Peyer's patch (tissue), 4 donors: ENCODE measurements at regions not wholly inside any gene's neighbourhood (a gene's known extent, or its start where the extent isn't known, plus 50 kb on each side); places are given as distances from the start of the nearest gene placed in this dataset.

ENCODE experiments used
- DNase-seq, 3 donors: peaks; one replicate each; pipeline ENCODE4 v3.0.0-alpha.2; 2017 to 2019
- H3K27ac ChIP-seq, 4 donors: fragments of 200-600 bp; sonication (generic); one replicate each; pipeline ENCODE4 v1.5.1; 2016 to 2019
- H3K27me3 ChIP-seq, 2 donors: fragments of 200-600 bp; sonication (generic); one replicate each; pipeline ENCODE4 v1.5.1; 2019
- H3K36me3 ChIP-seq, 3 donors: fragments of 200-600 bp; sonication (generic); one replicate each; pipeline ENCODE4 v1.5.1; 2016 to 2019
- H3K4me1 ChIP-seq, 4 donors: fragments of 200-600 bp; sonication (generic); one replicate each; pipeline ENCODE4 v1.5.1; 2016 to 2019
- H3K4me3 ChIP-seq, 4 donors: fragments of 200-600 bp; sonication (generic); 1 replicate in 3 of 4; 2 replicates in 1 of 4; pipeline ENCODE4 v1.5.1; 2016 to 2019; ENCODE audit warnings: mild to moderate bottlenecking in 1 of 4
- H3K9me3 ChIP-seq, 4 donors: fragments of 200-600 bp; sonication (generic); one replicate each; pipeline ENCODE4 v1.5.1; 2016 to 2019; ENCODE audit warnings: mild to moderate bottlenecking in 1 of 4
- POLR2A ChIP-seq, 2 donors: fragments of 450-650 bp; IDR thresholded peaks; one replicate each; pipeline ENCODE4 v1.5.1; 2017; ENCODE audit warnings: antibody characterized with exemption in 2 of 2, mild to moderate bottlenecking in 2 of 2, moderate library complexity in 2 of 2
- TF ChIP-seq, protein P1 (sequence below), 6 experiments: fragments of 450-650 bp in 4 of 6; fragments of 200-600 bp in 2 of 6; sonication (generic) in 1 of 6; IDR thresholded peaks; one replicate each; pipeline ENCODE4 v1.5.1; 2017 to 2019; ENCODE audit warnings: antibody characterized with exemption in 6 of 6, mild to moderate bottlenecking in 3 of 6, moderate library complexity in 1 of 6

DNA sequence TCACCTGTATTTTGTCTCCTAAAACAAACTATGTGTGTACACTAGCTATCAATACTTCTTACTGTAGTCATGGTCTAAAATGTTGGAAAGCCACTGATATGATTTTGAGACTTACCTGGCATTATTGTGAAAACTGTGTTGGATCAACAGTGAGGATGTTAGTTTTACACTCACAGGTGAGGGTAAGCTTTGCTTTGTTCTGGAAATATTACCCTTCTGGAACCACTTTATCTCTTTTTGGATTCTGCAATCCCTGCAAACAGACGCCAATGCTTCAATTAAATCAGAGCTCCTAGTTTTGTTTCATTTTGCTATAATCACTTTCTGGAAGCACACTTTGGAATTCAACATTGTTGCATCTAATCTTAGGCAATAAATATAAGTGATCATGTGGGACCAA is 223.3 kb downstream of the RPS29 start:
- no peak for DNase-seq
- Histone ChIP-seq H3K36me3 (no peaks in the 10 kb centered on the region), H3K4me1 (no peaks in the 10 kb centered on the region), H3K27ac (no peak overlapping the region), H3K4me3 (no peak overlapping the region), H3K27me3 (no peaks in the 10 kb centered on the region), H3K9me3 (no peaks in the 10 kb centered on the region)
- no peak for TF ChIP-seq POLR2A (IDR thresholded peaks at IDR 0.05)
- TF ChIP-seq, protein P1, sequence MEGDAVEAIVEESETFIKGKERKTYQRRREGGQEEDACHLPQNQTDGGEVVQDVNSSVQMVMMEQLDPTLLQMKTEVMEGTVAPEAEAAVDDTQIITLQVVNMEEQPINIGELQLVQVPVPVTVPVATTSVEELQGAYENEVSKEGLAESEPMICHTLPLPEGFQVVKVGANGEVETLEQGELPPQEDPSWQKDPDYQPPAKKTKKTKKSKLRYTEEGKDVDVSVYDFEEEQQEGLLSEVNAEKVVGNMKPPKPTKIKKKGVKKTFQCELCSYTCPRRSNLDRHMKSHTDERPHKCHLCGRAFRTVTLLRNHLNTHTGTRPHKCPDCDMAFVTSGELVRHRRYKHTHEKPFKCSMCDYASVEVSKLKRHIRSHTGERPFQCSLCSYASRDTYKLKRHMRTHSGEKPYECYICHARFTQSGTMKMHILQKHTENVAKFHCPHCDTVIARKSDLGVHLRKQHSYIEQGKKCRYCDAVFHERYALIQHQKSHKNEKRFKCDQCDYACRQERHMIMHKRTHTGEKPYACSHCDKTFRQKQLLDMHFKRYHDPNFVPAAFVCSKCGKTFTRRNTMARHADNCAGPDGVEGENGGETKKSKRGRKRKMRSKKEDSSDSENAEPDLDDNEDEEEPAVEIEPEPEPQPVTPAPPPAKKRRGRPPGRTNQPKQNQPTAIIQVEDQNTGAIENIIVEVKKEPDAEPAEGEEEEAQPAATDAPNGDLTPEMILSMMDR (IDR thresholded peaks at IDR 0.05): no peak

DNA sequence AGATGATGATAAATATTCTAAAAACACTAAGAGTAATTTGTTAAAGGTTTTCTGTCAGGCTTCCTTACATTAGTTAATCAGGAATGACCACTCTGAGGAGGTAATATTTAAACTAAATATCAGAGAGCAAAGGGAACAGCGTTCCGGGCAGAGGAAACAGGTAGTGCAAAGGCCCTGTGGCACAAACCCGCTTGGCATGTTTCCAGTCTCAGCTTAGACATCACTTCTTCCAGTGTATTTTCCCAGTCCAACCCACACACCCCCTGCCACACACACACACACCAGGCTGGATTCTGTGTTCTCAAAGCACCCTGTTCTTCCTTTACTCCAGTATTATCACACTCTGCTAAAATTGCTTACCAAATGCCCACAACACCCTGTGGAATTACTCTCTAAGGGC is 247.1 kb downstream of the RPS29 start:
- Histone ChIP-seq H3K27me3 (no peaks in the 10 kb centered on the region), H3K4me3 (no peak overlapping the region)
- TF ChIP-seq POLR2A (IDR thresholded peaks at IDR 0.05): no peak
- TF ChIP-seq, protein P1 (IDR thresholded peaks at IDR 0.05): no peak

DNA sequence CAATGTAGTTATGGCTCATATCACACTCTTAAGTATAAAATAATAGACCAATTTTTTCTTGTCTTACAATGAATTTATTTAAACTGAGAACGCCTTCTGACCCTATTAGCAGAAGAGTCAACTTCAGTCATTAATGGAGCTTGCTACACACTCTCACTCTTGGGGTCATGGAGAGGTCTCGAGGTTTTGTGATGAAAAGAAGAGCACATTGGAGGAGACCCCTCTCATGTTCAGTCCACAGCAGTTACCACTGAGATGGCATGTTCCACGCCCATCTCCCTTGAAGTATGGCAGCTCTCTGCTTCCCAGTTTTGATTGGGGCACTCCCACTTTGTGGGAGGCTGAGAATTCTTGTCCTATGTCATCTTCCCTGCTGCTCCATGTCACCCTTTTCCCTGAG is 266.4 kb downstream of the RPS29 start:
- no peak overlapping the region for H3K27ac ChIP-seq
- H3K4me1 ChIP-seq: no peaks in the 10 kb centered on the region
- no peaks in the 10 kb centered on the region for H3K9me3 ChIP-seq
- no peak for DNase-seq
- no peaks in the 10 kb centered on the region for H3K27me3 ChIP-seq
- TF ChIP-seq, protein P1 (IDR thresholded peaks at IDR 0.05): no peak
- no peak for TF ChIP-seq POLR2A (IDR thresholded peaks at IDR 0.05)
- no peak overlapping the region for H3K4me3 ChIP-seq
- no peaks in the 10 kb centered on the region for H3K36me3 ChIP-seq

More for the DNA sequence above, 247.1 kb downstream of the RPS29 start:
- H3K4me1 ChIP-seq: no peaks in the 10 kb centered on the region
- H3K36me3 ChIP-seq: no peaks in the 10 kb centered on the region
- no peak for DNase-seq
- H3K9me3 ChIP-seq: no peaks in the 10 kb centered on the region
- H3K27ac ChIP-seq: no peak overlapping the region

DNA sequence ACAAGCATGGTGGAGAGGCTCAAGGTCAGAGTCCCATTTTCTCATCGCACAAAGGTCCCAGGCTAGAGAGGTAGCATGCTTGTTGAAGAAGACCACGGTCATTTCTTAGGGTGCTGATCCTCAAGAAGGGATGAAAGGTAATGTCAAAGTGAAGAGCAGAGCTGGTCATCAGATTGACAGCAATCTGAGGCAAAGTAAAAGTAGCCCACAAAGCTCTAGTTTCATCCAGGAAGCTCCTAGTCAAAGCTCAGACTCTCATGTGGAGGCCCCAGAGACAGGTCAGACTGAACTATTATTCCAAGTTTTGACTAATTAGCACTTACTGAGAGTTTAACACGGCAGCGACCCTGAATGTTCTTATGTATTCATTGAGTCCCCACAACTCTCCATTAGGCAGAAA is 270.6 kb downstream of the RPS29 start:
- no peaks in the 10 kb centered on the region for H3K36me3 ChIP-seq
- TF ChIP-seq, protein P1 (IDR thresholded peaks at IDR 0.05): no peak
- TF ChIP-seq POLR2A (IDR thresholded peaks at IDR 0.05): no peak
- H3K9me3 ChIP-seq: no peaks in the 10 kb centered on the region
- no peak for DNase-seq
- no peaks in the 10 kb centered on the region for H3K4me1 ChIP-seq
- H3K4me3 ChIP-seq: no peak overlapping the region
- no peak overlapping the region for H3K27ac ChIP-seq
- H3K27me3 ChIP-seq: no peaks in the 10 kb centered on the region

DNA sequence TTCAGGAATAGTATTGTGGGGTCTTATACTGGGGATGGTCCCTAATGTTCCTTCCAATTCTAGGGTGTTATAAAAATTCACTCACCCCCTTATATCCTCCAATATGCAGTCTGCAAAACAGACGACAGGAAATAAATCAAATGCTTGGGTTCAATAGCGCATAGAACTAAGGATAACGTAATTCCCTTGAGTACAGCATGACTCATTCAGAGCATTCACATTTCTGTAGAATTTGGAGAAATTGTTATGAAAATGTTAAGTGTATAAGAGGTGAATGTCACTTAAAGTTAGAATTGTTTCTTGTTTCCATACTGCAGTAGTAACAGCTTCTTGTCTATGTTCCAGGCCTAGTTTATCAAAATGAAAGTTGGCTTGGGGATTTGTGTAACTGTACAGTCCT is 271.4 kb downstream of the RPS29 start:
- Histone ChIP-seq H3K4me3 (no peak overlapping the region), H3K9me3 (no peaks in the 10 kb centered on the region), H3K36me3 (no peaks in the 10 kb centered on the region), H3K27ac (no peak overlapping the region), H3K27me3 (no peaks in the 10 kb centered on the region), H3K4me1 (no peaks in the 10 kb centered on the region)
- DNase-seq: no peak
- TF ChIP-seq POLR2A (IDR thresholded peaks at IDR 0.05): no peak
- TF ChIP-seq, protein P1 (IDR thresholded peaks at IDR 0.05): no peak

DNA sequence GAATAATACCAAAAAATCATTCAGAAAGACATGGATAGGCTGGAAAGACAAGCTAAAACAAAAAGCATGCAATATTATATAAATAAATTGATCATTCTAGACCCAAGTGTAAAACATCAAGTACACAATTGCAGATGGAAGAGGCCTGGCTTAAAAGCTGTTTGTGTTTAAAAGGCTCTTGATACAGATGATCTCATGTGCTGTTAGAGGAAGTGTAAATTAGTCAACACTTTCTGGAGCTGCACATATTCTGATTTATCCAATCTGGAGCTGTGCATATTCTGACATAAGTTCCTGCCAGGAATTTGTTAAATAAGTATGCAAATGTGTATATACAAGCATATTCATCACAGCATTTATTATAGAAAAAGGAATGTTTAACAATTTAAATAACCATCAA is 273.1 kb downstream of the RPS29 start:
- no peaks in the 10 kb centered on the region for H3K36me3 ChIP-seq
- H3K4me1 ChIP-seq: no peaks in the 10 kb centered on the region
- H3K27me3 ChIP-seq: no peaks in the 10 kb centered on the region
- TF ChIP-seq POLR2A (IDR thresholded peaks at IDR 0.05): no peak
- TF ChIP-seq, protein P1 (IDR thresholded peaks at IDR 0.05): no peak
- H3K27ac ChIP-seq: no peak overlapping the region
- DNase-seq: no peak
- no peak overlapping the region for H3K4me3 ChIP-seq
- no peaks in the 10 kb centered on the region for H3K9me3 ChIP-seq
